ENCODE measurements at regions not wholly inside any gene's neighbourhood (a gene's known extent, or its start where the extent isn't known, plus 50 kb on each side); places are given as distances from the start of the nearest gene placed in this dataset.

DNA sequence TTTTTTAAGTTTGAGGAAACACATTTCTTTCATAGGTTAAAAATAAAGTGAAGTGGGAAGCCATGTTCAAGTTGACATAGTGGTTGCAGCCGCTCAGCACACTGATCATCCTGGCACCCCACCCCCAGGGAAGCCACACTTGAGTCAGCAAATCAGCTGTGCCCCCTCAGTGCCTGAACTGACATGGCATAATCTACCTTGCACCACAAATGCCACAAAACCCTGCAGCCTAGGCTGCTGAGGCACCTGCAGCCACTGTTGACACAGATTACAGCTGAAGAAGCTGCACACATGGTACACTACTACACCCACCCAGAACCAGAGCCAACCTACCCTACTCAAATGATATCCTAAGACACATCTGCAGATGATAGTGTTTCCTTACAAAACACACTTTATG lies 77.5 kb upstream of the RIMS1 start:
- TF ChIP-seq, protein P1, sequence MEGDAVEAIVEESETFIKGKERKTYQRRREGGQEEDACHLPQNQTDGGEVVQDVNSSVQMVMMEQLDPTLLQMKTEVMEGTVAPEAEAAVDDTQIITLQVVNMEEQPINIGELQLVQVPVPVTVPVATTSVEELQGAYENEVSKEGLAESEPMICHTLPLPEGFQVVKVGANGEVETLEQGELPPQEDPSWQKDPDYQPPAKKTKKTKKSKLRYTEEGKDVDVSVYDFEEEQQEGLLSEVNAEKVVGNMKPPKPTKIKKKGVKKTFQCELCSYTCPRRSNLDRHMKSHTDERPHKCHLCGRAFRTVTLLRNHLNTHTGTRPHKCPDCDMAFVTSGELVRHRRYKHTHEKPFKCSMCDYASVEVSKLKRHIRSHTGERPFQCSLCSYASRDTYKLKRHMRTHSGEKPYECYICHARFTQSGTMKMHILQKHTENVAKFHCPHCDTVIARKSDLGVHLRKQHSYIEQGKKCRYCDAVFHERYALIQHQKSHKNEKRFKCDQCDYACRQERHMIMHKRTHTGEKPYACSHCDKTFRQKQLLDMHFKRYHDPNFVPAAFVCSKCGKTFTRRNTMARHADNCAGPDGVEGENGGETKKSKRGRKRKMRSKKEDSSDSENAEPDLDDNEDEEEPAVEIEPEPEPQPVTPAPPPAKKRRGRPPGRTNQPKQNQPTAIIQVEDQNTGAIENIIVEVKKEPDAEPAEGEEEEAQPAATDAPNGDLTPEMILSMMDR (IDR thresholded peaks at IDR 0.05) = no peak
- TF ChIP-seq POLR2A (IDR thresholded peaks at IDR 0.05) = no peak

Data from breast epithelium (tissue), 3 donors.